NCI-H226 (cell line): ENCODE measurements at regions not wholly inside any gene's neighbourhood (a gene's known extent, or its start where the extent isn't known, plus 50 kb on each side); places are given as distances from the start of the nearest gene placed in this dataset.
A peak's percentile ranks its signal among the peaks of the same experiment; 100 is the strongest.
"Not testable (repeated sequence)": the region's sequence is repeated elsewhere in the genome, so short reads cannot be mapped to it uniquely, and the experiment has no call there.

Experiments
- DNase-seq: peaks from one replicate; pipeline ENCODE4 v3.0.0-alpha.2; 2015

GRCh38 chr1:19024532-19024931 lies 68.1 kb upstream of the IFFO2 start:
- no peak for DNase-seq

GRCh38 chr1:19023787-19024186 lies 67.3 kb upstream of the IFFO2 start:
- DNase-seq = no peak

GRCh38 chr1:19021845-19022244 lies 65.4 kb upstream of the IFFO2 start:
- no peak for DNase-seq

GRCh38 chr1:19019288-19019687 lies 62.8 kb upstream of the IFFO2 start:
- DNase-seq = not testable (repeated sequence)

GRCh38 chr1:19015476-19015875 lies 59.0 kb upstream of the IFFO2 start:
- DNase-seq = no peak

- no peak for DNase-seq
Measured at GRCh38 chr1:19014765-19015164, 58.3 kb upstream of the IFFO2 start.

- DNase-seq = no peak
Measured at GRCh38 chr1:19013826-19014548, 57.5 kb upstream of the IFFO2 start.

GRCh38 chr1:19011845-19012231 lies 55.4 kb upstream of the IFFO2 start:
- DNase-seq = no peak

GRCh38 chr1:19010995-19011844 lies 54.7 kb upstream of the IFFO2 start:
- peak; percentile 99 for DNase-seq

GRCh38 chr1:19010503-19010902 lies 54.0 kb upstream of the IFFO2 start:
- DNase-seq = no peak

GRCh38 chr1:19009882-19010321 lies 53.4 kb upstream of the IFFO2 start:
- peak; percentile 49 for DNase-seq

- DNase-seq = no peak
Measured at GRCh38 chr1:19009126-19009881, 52.8 kb upstream of the IFFO2 start.

- DNase-seq = no peak
Measured at GRCh38 chr1:19007491-19008441, 51.3 kb upstream of the IFFO2 start.

GRCh38 chr1:19006837-19007271 lies 50.4 kb upstream of the IFFO2 start:
- DNase-seq = no peak
